C4-2B (cell line): ENCODE measurements at regions not wholly inside any gene's neighbourhood (a gene's known extent, or its start where the extent isn't known, plus 50 kb on each side); places are given as distances from the start of the nearest gene placed in this dataset.

Source experiments
- H3K27ac ChIP-seq: fragments of 450-650 bp; 2 replicates; pipeline ENCODE4 v1.5.1; 2017
- ZFX ChIP-seq: fragments of 450-650 bp; IDR thresholded peaks from 2 replicates; pipeline ENCODE4 v1.6.1; 2017
- TF ChIP-seq, protein P1 (sequence below): fragments of 450-650 bp; conservative IDR thresholded peaks from 2 replicates; pipeline ENCODE4 v1.5.1; 2017; ENCODE audit warnings: mild to moderate bottlenecking

DNA sequence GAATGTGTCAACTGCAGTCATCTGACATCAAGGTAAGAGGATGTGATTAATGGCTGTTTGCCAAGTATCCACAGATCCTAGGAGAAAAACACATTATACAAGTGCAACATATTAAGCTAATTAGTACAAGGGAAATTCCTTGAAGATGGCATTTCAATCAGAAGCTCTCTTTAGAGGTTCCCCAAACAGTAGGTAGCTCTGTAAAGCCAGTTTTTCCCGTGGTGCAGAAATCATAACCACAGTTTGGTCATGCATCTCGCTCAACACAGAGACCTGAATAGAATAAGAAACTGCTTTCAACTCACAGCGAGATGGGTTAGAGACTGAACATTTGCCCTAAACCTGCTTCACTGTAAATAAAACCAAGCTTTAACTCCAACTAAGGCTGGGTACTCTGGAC is 230.5 kb upstream of the CAMK1G start:
- TF ChIP-seq ZFX, result no peak
- TF ChIP-seq, protein P1, sequence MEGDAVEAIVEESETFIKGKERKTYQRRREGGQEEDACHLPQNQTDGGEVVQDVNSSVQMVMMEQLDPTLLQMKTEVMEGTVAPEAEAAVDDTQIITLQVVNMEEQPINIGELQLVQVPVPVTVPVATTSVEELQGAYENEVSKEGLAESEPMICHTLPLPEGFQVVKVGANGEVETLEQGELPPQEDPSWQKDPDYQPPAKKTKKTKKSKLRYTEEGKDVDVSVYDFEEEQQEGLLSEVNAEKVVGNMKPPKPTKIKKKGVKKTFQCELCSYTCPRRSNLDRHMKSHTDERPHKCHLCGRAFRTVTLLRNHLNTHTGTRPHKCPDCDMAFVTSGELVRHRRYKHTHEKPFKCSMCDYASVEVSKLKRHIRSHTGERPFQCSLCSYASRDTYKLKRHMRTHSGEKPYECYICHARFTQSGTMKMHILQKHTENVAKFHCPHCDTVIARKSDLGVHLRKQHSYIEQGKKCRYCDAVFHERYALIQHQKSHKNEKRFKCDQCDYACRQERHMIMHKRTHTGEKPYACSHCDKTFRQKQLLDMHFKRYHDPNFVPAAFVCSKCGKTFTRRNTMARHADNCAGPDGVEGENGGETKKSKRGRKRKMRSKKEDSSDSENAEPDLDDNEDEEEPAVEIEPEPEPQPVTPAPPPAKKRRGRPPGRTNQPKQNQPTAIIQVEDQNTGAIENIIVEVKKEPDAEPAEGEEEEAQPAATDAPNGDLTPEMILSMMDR, result no peak
- H3K27ac ChIP-seq, result no peak overlapping the region

DNA sequence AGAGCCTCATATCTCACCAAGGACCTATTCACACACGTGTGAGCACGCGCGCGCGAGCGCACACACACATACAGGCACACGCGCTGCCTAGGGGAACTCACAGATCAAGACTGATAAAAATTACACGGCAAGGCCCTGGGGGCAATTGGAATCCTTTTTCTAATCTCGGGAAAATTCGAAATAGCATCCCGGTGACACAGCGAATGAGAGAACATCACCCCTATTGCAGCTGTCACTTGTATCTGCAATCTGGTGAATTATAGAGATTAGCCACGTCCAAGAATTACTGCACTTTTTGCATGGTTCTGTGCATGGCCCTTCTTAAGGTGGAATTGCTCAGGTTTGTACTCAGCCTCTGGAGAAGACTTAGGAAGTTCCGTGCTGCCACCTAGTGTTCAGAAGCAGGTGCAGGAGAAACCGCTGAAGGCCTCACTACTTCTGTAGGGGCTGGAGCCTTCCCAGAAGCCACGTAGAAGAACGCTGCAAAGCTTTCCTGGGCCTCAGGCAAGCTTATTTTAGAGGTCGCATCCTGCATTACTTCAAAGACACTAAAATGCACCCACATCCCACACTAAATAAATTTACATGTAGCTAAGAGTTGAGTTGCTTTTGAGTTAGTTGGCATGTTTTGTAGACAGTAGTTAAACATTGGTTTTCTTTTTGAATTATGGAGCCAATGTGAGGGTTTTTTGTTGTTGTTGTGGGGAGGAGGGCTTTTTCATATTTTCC is 229.2 kb upstream of the CAMK1G start:
- H3K27ac ChIP-seq, result no peak overlapping the region
- TF ChIP-seq, protein P1, result peak; percentile 92
- TF ChIP-seq ZFX, result no peak

DNA sequence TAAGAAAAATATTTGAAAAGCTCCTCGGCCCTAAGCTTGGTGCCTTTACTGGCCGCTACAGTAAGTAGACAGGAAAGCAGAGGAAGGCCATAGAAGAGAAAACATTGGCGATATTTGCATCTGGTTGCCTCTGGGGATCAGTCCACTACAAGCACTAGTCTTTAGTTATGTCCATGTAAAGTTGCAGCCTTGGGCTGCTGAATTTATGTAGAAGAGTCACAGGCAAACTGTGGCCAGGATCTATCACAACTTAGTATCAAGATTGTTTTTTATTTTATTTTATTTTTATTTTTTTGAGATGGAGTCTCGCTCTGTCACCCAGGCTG is 228.7 kb upstream of the CAMK1G start:
- TF ChIP-seq, protein P1, result no peak
- no peak for TF ChIP-seq ZFX
- no peak overlapping the region for H3K27ac ChIP-seq

DNA sequence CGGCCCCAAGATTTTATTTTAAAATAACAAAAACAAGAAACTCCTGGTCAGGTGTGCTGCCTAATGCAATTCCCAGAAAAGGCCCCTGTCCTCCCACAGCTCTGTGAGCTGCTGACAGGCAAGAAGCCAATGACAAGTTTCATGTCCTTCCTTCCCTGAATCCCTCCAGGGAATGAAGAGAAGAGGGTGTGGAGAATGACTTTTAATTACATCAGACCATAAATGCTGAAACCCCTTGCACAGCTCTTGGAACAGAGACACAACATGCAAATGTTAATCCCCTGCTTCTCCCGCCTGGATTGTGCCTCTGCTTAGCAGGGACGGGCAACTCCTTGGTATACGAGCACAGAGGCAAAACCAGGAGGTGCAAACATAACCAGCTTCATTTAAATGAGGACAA is 228.1 kb upstream of the CAMK1G start:
- TF ChIP-seq, protein P1, result no peak
- no peak for TF ChIP-seq ZFX
- no peak overlapping the region for H3K27ac ChIP-seq

DNA sequence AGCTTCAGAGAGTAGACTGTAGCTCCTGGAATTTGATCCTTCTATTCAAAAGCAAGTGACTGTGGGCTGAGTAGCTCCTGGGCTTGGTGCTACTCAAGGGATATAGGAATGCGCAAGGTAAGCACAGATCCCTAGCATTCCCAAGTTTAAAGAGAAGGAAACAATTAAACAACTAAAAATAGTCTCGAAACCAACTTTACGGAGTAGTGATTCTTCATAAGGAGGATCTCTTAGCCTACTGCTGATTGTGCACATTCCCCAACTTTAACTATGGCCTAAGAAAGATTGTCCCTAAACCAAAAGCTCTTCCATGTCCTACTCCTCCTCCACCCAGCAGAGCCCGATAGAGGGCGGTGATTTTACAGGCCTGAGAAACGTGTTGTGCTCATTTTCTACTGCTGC is 226.5 kb upstream of the CAMK1G start:
- H3K27ac ChIP-seq, result no peak overlapping the region
- no peak for TF ChIP-seq ZFX
- TF ChIP-seq, protein P1, result no peak

DNA sequence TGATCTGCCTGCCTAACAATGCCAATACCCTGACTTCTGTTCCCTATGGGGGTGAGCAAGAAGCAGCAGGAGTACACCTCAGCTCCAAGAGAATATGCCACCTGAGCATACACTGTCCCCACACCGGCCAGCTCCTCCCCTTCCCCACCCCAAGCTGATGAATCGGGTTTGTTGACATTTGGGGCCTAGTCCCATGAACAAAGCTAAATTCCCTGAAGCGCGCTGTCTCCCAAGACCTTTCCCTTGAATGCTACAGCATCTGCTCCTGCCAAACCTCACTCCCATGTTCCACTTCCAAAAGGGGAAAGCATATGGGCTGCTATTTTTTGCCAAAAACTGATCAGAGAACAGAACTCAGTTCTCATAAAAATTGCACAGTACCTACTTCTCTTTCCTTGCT is 220.4 kb upstream of the CAMK1G start:
- no peak overlapping the region for H3K27ac ChIP-seq
- no peak for TF ChIP-seq ZFX
- TF ChIP-seq, protein P1, result no peak

DNA sequence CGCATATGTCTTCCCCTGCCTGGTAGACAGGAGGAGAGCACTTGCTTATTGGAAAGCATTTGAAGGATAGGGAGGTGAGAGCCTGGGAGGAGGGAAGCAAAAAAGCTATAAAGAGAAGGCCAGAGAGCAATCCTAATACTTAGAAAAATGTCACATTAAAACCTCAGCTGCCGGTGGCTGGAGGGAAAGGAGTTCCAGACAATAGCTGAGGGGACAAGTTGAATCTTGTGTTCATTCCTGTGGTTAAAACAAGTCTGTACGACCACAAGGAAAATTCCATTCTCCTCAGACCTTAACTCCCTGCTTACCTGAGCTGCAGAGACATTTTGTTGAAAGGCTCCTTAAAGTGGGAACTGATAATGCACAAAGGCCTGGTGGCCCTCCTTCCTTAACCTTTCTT is 218.8 kb upstream of the CAMK1G start:
- H3K27ac ChIP-seq, result no peak overlapping the region
- TF ChIP-seq, protein P1, result no peak
- TF ChIP-seq ZFX, result no peak
